Ishikawa (cell line): ENCODE measurements at regions not wholly inside any gene's neighbourhood (a gene's known extent, or its start where the extent isn't known, plus 50 kb on each side); places are given as distances from the start of the nearest gene placed in this dataset.

Experiments
- CEBPB ChIP-seq: IDR thresholded peaks from 2 replicates; pipeline ENCODE4 v1.6.1; 2012
- CREB1 ChIP-seq: IDR thresholded peaks from 2 replicates; pipeline ENCODE4 v1.6.1; 2012; ENCODE audit warnings: low read depth
- EP300 ChIP-seq: IDR thresholded peaks from 2 replicates; pipeline ENCODE4 v1.6.1; 2012; ENCODE audit warnings: borderline replicate concordance
- MAX ChIP-seq: IDR thresholded peaks from 2 replicates; pipeline ENCODE4 v1.6.1; 2012
- NFIC ChIP-seq: IDR thresholded peaks from 2 replicates; pipeline ENCODE4 v1.6.1; 2012
- RAD21 ChIP-seq: IDR thresholded peaks from 2 replicates; pipeline ENCODE4 v1.6.1; 2012; ENCODE audit warnings: low read depth
- REST ChIP-seq: IDR thresholded peaks from 2 replicates; pipeline ENCODE4 v1.6.1; 2012; ENCODE audit warnings: low read depth, mild to moderate bottlenecking
- TAF1 ChIP-seq: IDR thresholded peaks from 2 replicates; pipeline ENCODE4 v1.6.1; 2012; ENCODE audit warnings: low read depth, mild to moderate bottlenecking
- TEAD4 ChIP-seq: IDR thresholded peaks from 2 replicates; pipeline ENCODE4 v1.6.1; 2012
- USF1 ChIP-seq: IDR thresholded peaks from 2 replicates; pipeline ENCODE4 v1.6.1; 2012
- YY1 ChIP-seq: IDR thresholded peaks from 2 replicates; pipeline ENCODE4 v1.6.1; 2012; ENCODE audit warnings: low read depth
- ZBTB7A ChIP-seq: IDR thresholded peaks from 2 replicates; pipeline ENCODE4 v1.6.1; 2012; ENCODE audit warnings: low read depth

GRCh38 chr5:168238463-168238862 is 53.0 kb upstream of the WWC1 start:
- TF ChIP-seq EP300, result no peak
- TF ChIP-seq TAF1, result no peak
- TF ChIP-seq YY1, result no peak
- TF ChIP-seq USF1, result no peak
- no peak for TF ChIP-seq REST
- no peak for TF ChIP-seq CREB1
- TF ChIP-seq NFIC, result no peak
- TF ChIP-seq TEAD4, result no peak
- no peak for TF ChIP-seq CEBPB
- no peak for TF ChIP-seq ZBTB7A
- TF ChIP-seq MAX, result no peak
- no peak for TF ChIP-seq RAD21
